Aorta (tissue), 5 donors: ENCODE measurements at regions not wholly inside any gene's neighbourhood (a gene's known extent, or its start where the extent isn't known, plus 50 kb on each side); places are given as distances from the start of the nearest gene placed in this dataset.

Experiments
- ATAC-seq: fragments of 200-7000 bp; cut with Tn5 transposase; one replicate; pipeline ENCODE4 v1.9.1; 2022; ENCODE audit warnings: moderate library complexity; ENCODE audit not compliant: low FRiP score
- DNase-seq, 2 donors: peaks; one replicate each; pipeline ENCODE4 v3.0.0-alpha.2; 2020
- H3K27ac ChIP-seq, 2 donors: one replicate each; pipeline ENCODE4 v1.5.1; 2013; ENCODE audit warnings: low read length in 2 of 2, mild to moderate bottlenecking in 2 of 2, moderate library complexity in 2 of 2, control low read depth in 1 of 2, inconsistent platforms in 1 of 2, low read depth in 1 of 2
- H3K27me3 ChIP-seq, 2 donors: one replicate each; pipeline ENCODE4 v1.6.1; 2013; ENCODE audit warnings: control low read depth in 1 of 2, low read length in 1 of 2, mild to moderate bottlenecking in 1 of 2, moderate library complexity in 1 of 2; ENCODE audit not compliant: insufficient read depth in 2 of 2, control insufficient read depth in 1 of 2
- H3K36me3 ChIP-seq, 2 donors: one replicate each; pipeline ENCODE4 v1.6.1; 2013; ENCODE audit warnings: control low read depth in 1 of 2, low read length in 1 of 2, mild to moderate bottlenecking in 1 of 2; ENCODE audit not compliant: insufficient read depth in 2 of 2, control insufficient read depth in 1 of 2
- H3K4me1 ChIP-seq, 2 donors: one replicate each; pipeline ENCODE4 v1.6.1; 2013; ENCODE audit warnings: low read length in 2 of 2, control low read depth in 1 of 2, mild to moderate bottlenecking in 1 of 2, moderate library complexity in 1 of 2; ENCODE audit not compliant: insufficient read depth in 2 of 2, control insufficient read depth in 1 of 2
- H3K4me3 ChIP-seq, 2 donors: one replicate each; pipeline ENCODE4 v1.5.1; 2013; ENCODE audit warnings: low read length in 2 of 2, control low read depth in 1 of 2, mild to moderate bottlenecking in 1 of 2
- H3K9me3 ChIP-seq: one replicate; pipeline ENCODE4 v1.6.1; 2013; ENCODE audit warnings: mild to moderate bottlenecking, low read length; ENCODE audit not compliant: control insufficient read depth
- WGBS, 2 donors: extraction: QIAGEN DNeasy Blood & Tissue Kit; methylation state at CpG; one replicate each; pipeline ENCODE4 v1.1.7; 2013; 5-methylcytosine and 5-hydroxymethylcytosine counted together
- intact Hi-C, 2 donors: fragments of 100-400 bp; cut with DNase I; formaldehyde crosslinking; loops; one replicate each; pipeline versions ENCODE4 v1.14.2 to v1.15.0; 2022
- donor health status: healthy with polysubstance abuse.
- donor health status: Bipolar disorder and iron deficiency.
- donor health status: DM: no; HTN: no; CAD: no.
- donor health status: DM: no; HTN: no; CAD: no.
- donor health status: DM: yes; HTN: yes; CAD: no.

GRCh38 chr16:64136314-64136713 lies 985.5 kb downstream of the CDH11 start:
- Histone ChIP-seq H3K27ac (no peak overlapping the region), H3K36me3 (no peaks in the 10 kb centered on the region), H3K27me3 (no peaks in the 10 kb centered on the region), H3K4me1 (no peaks in the 10 kb centered on the region), H3K9me3 (no peaks in the 10 kb centered on the region), H3K4me3 (no peak overlapping the region)
- DNase-seq = no peak
- WGBS, 2 donors = 94% methylated on average over 1 of the region's 1 CpG
- no peak for ATAC-seq
- intact Hi-C loops = no loop called here

- intact Hi-C loops = no loop called here
- Histone ChIP-seq H3K36me3 (no peaks in the 10 kb centered on the region), H3K9me3 (no peaks in the 10 kb centered on the region), H3K4me1 (no peaks in the 10 kb centered on the region), H3K27me3 (no peaks in the 10 kb centered on the region), H3K27ac (no peak overlapping the region), H3K4me3 (no peak overlapping the region)
- DNase-seq (no peak), ATAC-seq (no peak)
- WGBS, 2 donors = 49 to 54% methylated on average over 2 of the region's 2 CpGs
These were observed 988.5 kb downstream of the CDH11 start for GRCh38 chr16:64133366-64133765.

- intact Hi-C loops = no loop called here
- 55 to 86% methylated on average over 3 of the region's 3 CpGs for WGBS, 2 donors
- no peak overlapping the region for H3K4me3 ChIP-seq
These were observed 989.0 kb downstream of the CDH11 start for GRCh38 chr16:64132759-64133361.

DNA sequence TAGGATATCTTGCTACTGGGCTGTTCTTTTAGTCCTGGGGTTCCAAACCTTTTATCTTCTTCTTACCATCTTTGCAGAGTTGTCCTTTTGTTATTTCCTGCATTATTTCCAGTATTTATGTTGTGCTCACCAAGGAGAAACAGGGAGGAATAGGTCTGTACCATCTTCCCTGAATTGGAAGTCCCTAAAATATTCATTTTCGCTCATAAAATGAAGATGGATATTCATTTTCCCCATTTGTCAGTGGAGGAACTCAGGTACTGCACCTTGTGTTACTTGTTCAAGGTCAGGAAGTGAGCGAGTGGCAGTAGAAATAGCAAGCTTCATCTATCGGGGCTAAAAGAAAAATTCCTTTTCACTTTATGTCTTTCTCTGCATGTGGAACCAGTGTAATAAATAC lies 989.7 kb downstream of the CDH11 start:
- 95 to 96% methylated on average over 3 of the region's 3 CpGs for WGBS, 2 donors
- no peak for ATAC-seq
- no peak overlapping the region for H3K27ac ChIP-seq
- H3K27me3 ChIP-seq = no peaks in the 10 kb centered on the region
- no peak for DNase-seq
- intact Hi-C loops = no loop called here
- no peaks in the 10 kb centered on the region for H3K4me1 ChIP-seq
- no peaks in the 10 kb centered on the region for H3K36me3 ChIP-seq
- no peaks in the 10 kb centered on the region for H3K9me3 ChIP-seq
- H3K4me3 ChIP-seq = no peak overlapping the region

More at GRCh38 chr16:64132759-64133361, 989.0 kb downstream of the CDH11 start:
- DNase-seq = no peak
- no peaks in the 10 kb centered on the region for H3K27me3 ChIP-seq
- no peaks in the 10 kb centered on the region for H3K4me1 ChIP-seq
- no peaks in the 10 kb centered on the region for H3K36me3 ChIP-seq
- no peak for ATAC-seq
- no peak overlapping the region for H3K27ac ChIP-seq
- no peaks in the 10 kb centered on the region for H3K9me3 ChIP-seq

DNA sequence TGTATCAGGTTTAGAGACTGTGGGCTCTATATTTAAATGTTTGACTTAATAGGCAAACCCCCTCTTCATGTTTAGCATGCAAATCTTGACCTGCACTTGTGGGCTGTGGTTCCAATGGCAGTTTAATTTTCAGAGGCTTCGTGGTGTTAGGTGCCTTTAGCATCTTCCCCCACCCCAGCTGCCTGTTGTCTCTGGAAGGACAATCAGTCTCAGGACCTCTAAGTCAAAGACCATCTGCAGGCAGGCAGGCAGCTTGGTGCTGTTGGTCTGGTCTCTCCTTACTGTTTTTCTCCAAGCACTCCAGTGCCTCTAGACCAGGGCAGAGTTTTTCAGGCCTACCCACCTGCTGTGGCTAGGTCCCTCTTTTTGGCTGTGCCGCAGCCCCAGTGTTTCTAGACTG lies 990.4 kb downstream of the CDH11 start:
- intact Hi-C loops = no loop called here
- Histone ChIP-seq H3K4me3 (no peak overlapping the region), H3K4me1 (no peaks in the 10 kb centered on the region), H3K36me3 (no peaks in the 10 kb centered on the region), H3K27me3 (no peaks in the 10 kb centered on the region), H3K27ac (no peak overlapping the region), H3K9me3 (no peaks in the 10 kb centered on the region)
- 89 to 91% methylated on average over 2 of the region's 2 CpGs for WGBS, 2 donors
- ATAC-seq (no peak), DNase-seq (no peak)

- DNase-seq (no peak), ATAC-seq (no peak)
- Histone ChIP-seq H3K4me3 (no peak overlapping the region), H3K9me3 (no peaks in the 10 kb centered on the region), H3K27ac (no peak overlapping the region), H3K27me3 (no peaks in the 10 kb centered on the region), H3K36me3 (no peaks in the 10 kb centered on the region), H3K4me1 (no peaks in the 10 kb centered on the region)
- WGBS, 2 donors = 90 to 96% methylated on average over 2 of the region's 2 CpGs
- intact Hi-C loops = no loop called here
These were observed 991.7 kb downstream of the CDH11 start for GRCh38 chr16:64130140-64130539.

- 25 to 36% methylated on average over 2 of the region's 2 CpGs for WGBS, 2 donors
- H3K4me3 ChIP-seq = no peak overlapping the region
- intact Hi-C loops = no loop called here
These were observed 999.7 kb downstream of the CDH11 start for GRCh38 chr16:64122177-64122576.

DNA sequence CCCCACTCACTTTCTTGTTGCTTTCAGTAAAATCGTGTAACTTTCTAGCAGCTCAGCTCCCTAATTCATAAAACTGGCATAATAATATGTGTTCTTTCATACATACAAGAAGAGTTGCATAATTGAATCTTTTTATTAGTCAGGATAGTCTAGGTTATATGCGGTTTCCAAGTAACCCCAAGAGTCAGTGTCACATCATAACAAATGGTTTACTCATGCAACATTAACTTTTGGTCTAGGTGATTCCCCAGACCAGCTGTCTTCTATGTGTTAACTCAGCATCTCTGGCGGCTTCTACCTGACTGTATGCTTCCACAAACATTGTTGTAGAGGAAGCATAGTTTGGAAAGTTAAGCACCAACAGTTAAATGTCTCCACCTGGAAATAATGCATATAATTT lies 1000.4 kb downstream of the CDH11 start:
- ATAC-seq (no peak), DNase-seq (no peak)
- H3K4me1 ChIP-seq = no peaks in the 10 kb centered on the region
- H3K36me3 ChIP-seq = no peaks in the 10 kb centered on the region
- H3K4me3 ChIP-seq = no peak overlapping the region
- H3K9me3 ChIP-seq = no peaks in the 10 kb centered on the region
- no peak overlapping the region for H3K27ac ChIP-seq
- intact Hi-C loops = no loop called here
- 74 to 86% methylated on average over 3 of the region's 3 CpGs for WGBS, 2 donors
- no peaks in the 10 kb centered on the region for H3K27me3 ChIP-seq

More at GRCh38 chr16:64122177-64122576, 999.7 kb downstream of the CDH11 start:
- DNase-seq (no peak), ATAC-seq (no peak)
- no peaks in the 10 kb centered on the region for H3K27me3 ChIP-seq
- H3K9me3 ChIP-seq = no peaks in the 10 kb centered on the region
- no peaks in the 10 kb centered on the region for H3K4me1 ChIP-seq
- H3K27ac ChIP-seq = no peak overlapping the region
- no peaks in the 10 kb centered on the region for H3K36me3 ChIP-seq

DNA sequence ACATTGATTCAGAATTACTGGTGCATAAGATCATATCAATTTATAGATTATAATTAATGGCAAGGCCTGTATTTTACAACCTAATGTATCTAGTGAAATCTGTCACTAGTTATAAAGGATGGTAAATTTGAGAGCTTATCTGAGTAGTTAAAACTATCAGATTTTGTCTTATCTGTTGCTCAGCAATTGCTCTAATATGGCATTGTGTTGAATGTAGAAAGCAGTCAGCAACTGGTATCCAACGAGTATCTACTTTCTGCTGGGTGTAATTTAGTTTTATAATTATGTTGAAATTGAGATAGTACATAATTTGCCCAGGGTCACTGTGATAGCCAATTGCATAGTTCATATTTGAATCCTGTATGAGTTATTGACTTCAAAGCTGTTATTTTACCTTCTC lies 1005.7 kb downstream of the CDH11 start:
- Histone ChIP-seq H3K27me3 (no peaks in the 10 kb centered on the region), H3K36me3 (no peaks in the 10 kb centered on the region), H3K4me3 (no peak overlapping the region), H3K9me3 (peaks cover 2% of the 10 kb centered on the region), H3K27ac (no peak overlapping the region), H3K4me1 (no peaks in the 10 kb centered on the region)
- ATAC-seq (no peak), DNase-seq (no peak)
- intact Hi-C loops = no loop called here
- WGBS, 2 donors = 66 to 82% methylated on average over 1 of the region's 1 CpG
